ENCODE measurements at regions not wholly inside any gene's neighbourhood (a gene's known extent, or its start where the extent isn't known, plus 50 kb on each side); places are given as distances from the start of the nearest gene placed in this dataset.
"Not testable (repeated sequence)": the region's sequence is repeated elsewhere in the genome, so short reads cannot be mapped to it uniquely, and the experiment has no call there.

- H3K9me3 ChIP-seq (ENCODE audit: control insufficient read depth in 2 of 2, insufficient read depth in 1 of 2, low read depth in 1 of 2, low read length in 1 of 2): no peaks in the 10 kb centered on the region
- no peaks in the 10 kb centered on the region for H3K27me3 ChIP-seq (ENCODE audit: control insufficient read depth in 1 of 2, insufficient read depth in 2 of 2, low read length in 2 of 2)
- no peaks in the 10 kb centered on the region for H3K36me3 ChIP-seq (ENCODE audit: control insufficient read depth in 2 of 2, insufficient read depth in 2 of 2, low read length in 1 of 2)
- 71 to 83% methylated on average over 2 of the region's 2 CpGs for WGBS, 2 donors
- H3K4me1 ChIP-seq (ENCODE audit: control insufficient read depth in 2 of 2, insufficient read depth in 2 of 2, low read length in 1 of 2): no peaks in the 10 kb centered on the region
- no peak overlapping the region for H3K27ac ChIP-seq (ENCODE audit: low read depth in 2 of 2, low read length in 1 of 2)
- no peak overlapping the region for H3K4me3 ChIP-seq (ENCODE audit: low read depth in 1 of 2, low read length in 2 of 2)
Measured at GRCh38 chr5:136482206-136482605, 116.9 kb upstream of the TRPC7 start.

- 67 to 70% methylated on average over 3 of the region's 3 CpGs for WGBS, 2 donors
- Histone ChIP-seq H3K4me1 (ENCODE audit: control insufficient read depth in 2 of 2, insufficient read depth in 2 of 2, low read length in 1 of 2) (no peaks in the 10 kb centered on the region), H3K4me3 (ENCODE audit: low read depth in 1 of 2, low read length in 2 of 2) (no peak overlapping the region), H3K36me3 (ENCODE audit: control insufficient read depth in 2 of 2, insufficient read depth in 2 of 2, low read length in 1 of 2) (no peaks in the 10 kb centered on the region), H3K27ac (ENCODE audit: low read depth in 2 of 2, low read length in 1 of 2) (no peak overlapping the region), H3K9me3 (ENCODE audit: control insufficient read depth in 2 of 2, insufficient read depth in 1 of 2, low read depth in 1 of 2, low read length in 1 of 2) (no peaks in the 10 kb centered on the region), H3K27me3 (ENCODE audit: control insufficient read depth in 1 of 2, insufficient read depth in 2 of 2, low read length in 2 of 2) (no peaks in the 10 kb centered on the region)
Measured at GRCh38 chr5:136474466-136474865, 109.1 kb upstream of the TRPC7 start.

GRCh38 chr5:136467632-136468031 is 102.3 kb upstream of the TRPC7 start:
- H3K4me3 ChIP-seq (ENCODE audit: low read depth in 1 of 2, low read length in 2 of 2): no peak overlapping the region
- no peaks in the 10 kb centered on the region for H3K9me3 ChIP-seq (ENCODE audit: control insufficient read depth in 2 of 2, insufficient read depth in 1 of 2, low read depth in 1 of 2, low read length in 1 of 2)
- no peak overlapping the region for H3K27ac ChIP-seq (ENCODE audit: low read depth in 2 of 2, low read length in 1 of 2)
- no peaks in the 10 kb centered on the region for H3K36me3 ChIP-seq (ENCODE audit: control insufficient read depth in 2 of 2, insufficient read depth in 2 of 2, low read length in 1 of 2)
- no peaks in the 10 kb centered on the region for H3K27me3 ChIP-seq (ENCODE audit: control insufficient read depth in 1 of 2, insufficient read depth in 2 of 2, low read length in 2 of 2)
- 47 to 53% methylated on average over 1 of the region's 1 CpG for WGBS, 2 donors
- H3K4me1 ChIP-seq (ENCODE audit: control insufficient read depth in 2 of 2, insufficient read depth in 2 of 2, low read length in 1 of 2): no peaks in the 10 kb centered on the region

- H3K4me1 ChIP-seq (ENCODE audit: control insufficient read depth in 2 of 2, insufficient read depth in 2 of 2, low read length in 1 of 2): no peaks in the 10 kb centered on the region
- no peaks in the 10 kb centered on the region for H3K27me3 ChIP-seq (ENCODE audit: control insufficient read depth in 1 of 2, insufficient read depth in 2 of 2, low read length in 2 of 2)
- no peaks in the 10 kb centered on the region for H3K36me3 ChIP-seq (ENCODE audit: control insufficient read depth in 2 of 2, insufficient read depth in 2 of 2, low read length in 1 of 2)
- WGBS, 2 donors: 73 to 74% methylated on average over 3 of the region's 3 CpGs
- H3K4me3 ChIP-seq (ENCODE audit: low read depth in 1 of 2, low read length in 2 of 2): no peak overlapping the region
- H3K27ac ChIP-seq (ENCODE audit: low read depth in 2 of 2, low read length in 1 of 2): no peak overlapping the region
- peaks cover 0 to 2% of the 10 kb centered on the region in 2 donors for H3K9me3 ChIP-seq (ENCODE audit: control insufficient read depth in 2 of 2, insufficient read depth in 1 of 2, low read depth in 1 of 2, low read length in 1 of 2)
Measured at GRCh38 chr5:136466041-136466415, 100.7 kb upstream of the TRPC7 start.

- Histone ChIP-seq H3K4me3 (ENCODE audit: low read depth in 1 of 2, low read length in 2 of 2) (no peak overlapping the region), H3K9me3 (ENCODE audit: control insufficient read depth in 2 of 2, insufficient read depth in 1 of 2, low read depth in 1 of 2, low read length in 1 of 2) (peaks cover 0 to 2% of the 10 kb centered on the region in 2 donors), H3K27me3 (ENCODE audit: control insufficient read depth in 1 of 2, insufficient read depth in 2 of 2, low read length in 2 of 2) (no peaks in the 10 kb centered on the region), H3K36me3 (ENCODE audit: control insufficient read depth in 2 of 2, insufficient read depth in 2 of 2, low read length in 1 of 2) (no peaks in the 10 kb centered on the region), H3K27ac (ENCODE audit: low read depth in 2 of 2, low read length in 1 of 2) (no peak overlapping the region), H3K4me1 (ENCODE audit: control insufficient read depth in 2 of 2, insufficient read depth in 2 of 2, low read length in 1 of 2) (no peaks in the 10 kb centered on the region)
- 86 to 91% methylated on average over 1 of the region's 1 CpG for WGBS, 2 donors
Measured at GRCh38 chr5:136458481-136458880, 93.1 kb upstream of the TRPC7 start.

- Histone ChIP-seq H3K27me3 (ENCODE audit: control insufficient read depth in 1 of 2, insufficient read depth in 2 of 2, low read length in 2 of 2) (no peaks in the 10 kb centered on the region), H3K9me3 (ENCODE audit: control insufficient read depth in 2 of 2, insufficient read depth in 1 of 2, low read depth in 1 of 2, low read length in 1 of 2) (peaks cover 0 to 1% of the 10 kb centered on the region in 2 donors), H3K4me3 (ENCODE audit: low read depth in 1 of 2, low read length in 2 of 2) (no peak overlapping the region), H3K4me1 (ENCODE audit: control insufficient read depth in 2 of 2, insufficient read depth in 2 of 2, low read length in 1 of 2) (no peaks in the 10 kb centered on the region), H3K27ac (ENCODE audit: low read depth in 2 of 2, low read length in 1 of 2) (no peak overlapping the region), H3K36me3 (ENCODE audit: control insufficient read depth in 2 of 2, insufficient read depth in 2 of 2, low read length in 1 of 2) (no peaks in the 10 kb centered on the region)
- 21 to 38% methylated on average over 2 of the region's 2 CpGs for WGBS, 2 donors
Measured at GRCh38 chr5:136457390-136458013, 92.2 kb upstream of the TRPC7 start.

GRCh38 chr5:136455409-136455808 is 90.1 kb upstream of the TRPC7 start:
- Histone ChIP-seq H3K27me3 (ENCODE audit: control insufficient read depth in 1 of 2, insufficient read depth in 2 of 2, low read length in 2 of 2) (no peaks in the 10 kb centered on the region), H3K36me3 (ENCODE audit: control insufficient read depth in 2 of 2, insufficient read depth in 2 of 2, low read length in 1 of 2) (no peaks in the 10 kb centered on the region), H3K4me3 (ENCODE audit: low read depth in 1 of 2, low read length in 2 of 2) (no peak overlapping the region), H3K27ac (ENCODE audit: low read depth in 2 of 2, low read length in 1 of 2) (no peak overlapping the region), H3K9me3 (ENCODE audit: control insufficient read depth in 2 of 2, insufficient read depth in 1 of 2, low read depth in 1 of 2, low read length in 1 of 2) (peaks cover 0 to 3% of the 10 kb centered on the region in 2 donors), H3K4me1 (ENCODE audit: control insufficient read depth in 2 of 2, insufficient read depth in 2 of 2, low read length in 1 of 2) (no peaks in the 10 kb centered on the region)
- 28 to 47% methylated on average over 1 of the region's 1 CpG for WGBS, 2 donors

- Histone ChIP-seq H3K36me3 (ENCODE audit: control insufficient read depth in 2 of 2, insufficient read depth in 2 of 2, low read length in 1 of 2) (no peaks in the 10 kb centered on the region), H3K27ac (ENCODE audit: low read depth in 2 of 2, low read length in 1 of 2) (no peak overlapping the region), H3K4me3 (ENCODE audit: low read depth in 1 of 2, low read length in 2 of 2) (no peak overlapping the region), H3K4me1 (ENCODE audit: control insufficient read depth in 2 of 2, insufficient read depth in 2 of 2, low read length in 1 of 2) (no peaks in the 10 kb centered on the region), H3K9me3 (ENCODE audit: control insufficient read depth in 2 of 2, insufficient read depth in 1 of 2, low read depth in 1 of 2, low read length in 1 of 2) (peaks cover 0 to 3% of the 10 kb centered on the region in 2 donors), H3K27me3 (ENCODE audit: control insufficient read depth in 1 of 2, insufficient read depth in 2 of 2, low read length in 2 of 2) (no peaks in the 10 kb centered on the region)
- whole genome bisulfite sequencing, 2 donors: 61 to 67% methylated on average over 4 of the region's 4 CpGs
Measured at GRCh38 chr5:136453986-136454758, 88.8 kb upstream of the TRPC7 start.

GRCh38 chr5:136453199-136453598 is 87.9 kb upstream of the TRPC7 start:
- H3K4me1 ChIP-seq (ENCODE audit: control insufficient read depth in 2 of 2, insufficient read depth in 2 of 2, low read length in 1 of 2): no peaks in the 10 kb centered on the region
- H3K4me3 ChIP-seq (ENCODE audit: low read depth in 1 of 2, low read length in 2 of 2): no peak overlapping the region
- no peak overlapping the region for H3K27ac ChIP-seq (ENCODE audit: low read depth in 2 of 2, low read length in 1 of 2)
- no peaks in the 10 kb centered on the region for H3K27me3 ChIP-seq (ENCODE audit: control insufficient read depth in 1 of 2, insufficient read depth in 2 of 2, low read length in 2 of 2)
- H3K9me3 ChIP-seq (ENCODE audit: control insufficient read depth in 2 of 2, insufficient read depth in 1 of 2, low read depth in 1 of 2, low read length in 1 of 2): peaks cover 0 to 3% of the 10 kb centered on the region in 2 donors
- no peaks in the 10 kb centered on the region for H3K36me3 ChIP-seq (ENCODE audit: control insufficient read depth in 2 of 2, insufficient read depth in 2 of 2, low read length in 1 of 2)

GRCh38 chr5:136447576-136447975 is 82.2 kb upstream of the TRPC7 start:
- H3K9me3 ChIP-seq (ENCODE audit: control insufficient read depth in 2 of 2, insufficient read depth in 1 of 2, low read depth in 1 of 2, low read length in 1 of 2); H3K27ac ChIP-seq (ENCODE audit: low read depth in 2 of 2, low read length in 1 of 2); H3K27me3 ChIP-seq (ENCODE audit: control insufficient read depth in 1 of 2, insufficient read depth in 2 of 2, low read length in 2 of 2); H3K36me3 ChIP-seq (ENCODE audit: control insufficient read depth in 2 of 2, insufficient read depth in 2 of 2, low read length in 1 of 2); H3K4me3 ChIP-seq (ENCODE audit: low read depth in 1 of 2, low read length in 2 of 2); H3K4me1 ChIP-seq (ENCODE audit: control insufficient read depth in 2 of 2, insufficient read depth in 2 of 2, low read length in 1 of 2): not testable (repeated sequence)
- 48 to 66% methylated on average over 2 of the region's 2 CpGs for WGBS, 2 donors

Data from esophagus (tissue), 2 donors.